ENCODE measurements at regions not wholly inside any gene's neighbourhood (a gene's known extent, or its start where the extent isn't known, plus 50 kb on each side); places are given as distances from the start of the nearest gene placed in this dataset.
"Not testable (repeated sequence)": the region's sequence is repeated elsewhere in the genome, so short reads cannot be mapped to it uniquely, and the experiment has no call there.

- not testable (repeated sequence) for DNase-seq; ATAC-seq (ENCODE audit: low read depth in 2 of 2); H3K27ac Mint-ChIP-seq; H3K36me3 Mint-ChIP-seq; H3K27me3 Mint-ChIP-seq; H3K9me3 Mint-ChIP-seq; H3K4me1 Mint-ChIP-seq; H3K4me3 Mint-ChIP-seq
Measured at GRCh38 chr9:42848156-42848555, 664.7 kb downstream of the SPATA31A6 start.

- not testable (repeated sequence) for H3K4me1 Mint-ChIP-seq; H3K27me3 Mint-ChIP-seq; ATAC-seq (ENCODE audit: low read depth in 2 of 2); H3K9me3 Mint-ChIP-seq; H3K27ac Mint-ChIP-seq; H3K36me3 Mint-ChIP-seq; DNase-seq
- peak overlapping the region in 2 of 8 donors; percentile 37 to 85 for H3K4me3 Mint-ChIP-seq
Measured at GRCh38 chr9:42850896-42851693, 667.6 kb downstream of the SPATA31A6 start.

- H3K4me1 Mint-ChIP-seq; H3K36me3 Mint-ChIP-seq; DNase-seq; H3K27ac Mint-ChIP-seq; H3K9me3 Mint-ChIP-seq; H3K27me3 Mint-ChIP-seq; ATAC-seq (ENCODE audit: low read depth in 2 of 2): not testable (repeated sequence)
- peak overlapping the region in 2 of 8 donors; percentile 29 to 85 for H3K4me3 Mint-ChIP-seq
Measured at GRCh38 chr9:42851701-42852100, 668.2 kb downstream of the SPATA31A6 start.

- DNase-seq, H3K4me1 Mint-ChIP-seq, H3K27me3 Mint-ChIP-seq, H3K9me3 Mint-ChIP-seq, H3K27ac Mint-ChIP-seq, H3K36me3 Mint-ChIP-seq: not testable (repeated sequence)
- ATAC-seq (ENCODE audit: low read depth in 2 of 2), result peak in 1 of 2 donors; percentile 44
- peak overlapping the region in 2 of 8 donors; percentile 85 to 88 for H3K4me3 Mint-ChIP-seq
Measured at GRCh38 chr9:42852133-42852930, 668.9 kb downstream of the SPATA31A6 start.

DNA sequence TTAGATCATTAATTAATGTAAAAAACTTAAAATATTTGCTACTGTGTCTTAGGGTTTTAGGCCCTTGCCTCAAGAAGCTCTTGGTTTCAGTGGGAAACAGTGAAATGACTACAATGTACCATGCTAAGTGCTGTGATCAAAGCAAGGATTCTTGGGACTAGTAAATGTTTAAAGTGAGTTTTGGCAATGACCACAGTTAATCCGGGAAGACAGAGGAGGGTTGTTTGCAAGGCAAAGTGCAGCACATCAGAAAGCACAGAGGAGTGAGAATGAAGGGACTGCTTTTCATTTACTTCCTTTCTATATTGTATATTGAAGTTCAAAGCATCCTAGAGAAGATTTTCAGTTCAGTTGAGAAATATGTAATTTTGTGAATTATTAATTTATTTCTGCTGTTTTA is 676.7 kb downstream of the SPATA31A6 start:
- not testable (repeated sequence) for H3K9me3 Mint-ChIP-seq; ATAC-seq (ENCODE audit: low read depth in 2 of 2); H3K27me3 Mint-ChIP-seq; H3K36me3 Mint-ChIP-seq; DNase-seq; H3K27ac Mint-ChIP-seq; H3K4me1 Mint-ChIP-seq; H3K4me3 Mint-ChIP-seq

DNA sequence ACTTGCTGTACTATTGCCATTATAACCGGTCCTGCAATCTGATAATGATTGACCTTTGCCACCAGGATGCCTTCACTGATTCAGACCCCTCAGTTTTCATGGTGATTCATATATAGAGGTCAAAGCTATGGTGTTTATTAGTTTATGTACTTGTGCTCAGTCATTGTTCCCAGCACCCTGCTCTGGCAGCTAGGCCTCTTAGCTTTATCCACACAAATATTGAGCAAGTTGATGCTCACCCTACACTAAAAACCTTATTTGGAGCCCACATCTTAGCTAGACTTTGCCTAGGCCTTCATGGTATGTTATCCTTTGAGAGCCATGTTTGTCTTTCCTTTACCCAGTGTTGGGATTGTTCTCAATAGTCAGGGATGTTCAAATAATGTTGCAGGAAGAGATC is 679.0 kb downstream of the SPATA31A6 start:
- DNase-seq; H3K36me3 Mint-ChIP-seq; H3K9me3 Mint-ChIP-seq; ATAC-seq (ENCODE audit: low read depth in 2 of 2); H3K4me1 Mint-ChIP-seq; H3K4me3 Mint-ChIP-seq; H3K27me3 Mint-ChIP-seq: not testable (repeated sequence)
- H3K27ac Mint-ChIP-seq, result peak overlapping the region in 1 of 6 donors; percentile 9
